ENCODE measurements at regions not wholly inside any gene's neighbourhood (a gene's known extent, or its start where the extent isn't known, plus 50 kb on each side); places are given as distances from the start of the nearest gene placed in this dataset.

DNA sequence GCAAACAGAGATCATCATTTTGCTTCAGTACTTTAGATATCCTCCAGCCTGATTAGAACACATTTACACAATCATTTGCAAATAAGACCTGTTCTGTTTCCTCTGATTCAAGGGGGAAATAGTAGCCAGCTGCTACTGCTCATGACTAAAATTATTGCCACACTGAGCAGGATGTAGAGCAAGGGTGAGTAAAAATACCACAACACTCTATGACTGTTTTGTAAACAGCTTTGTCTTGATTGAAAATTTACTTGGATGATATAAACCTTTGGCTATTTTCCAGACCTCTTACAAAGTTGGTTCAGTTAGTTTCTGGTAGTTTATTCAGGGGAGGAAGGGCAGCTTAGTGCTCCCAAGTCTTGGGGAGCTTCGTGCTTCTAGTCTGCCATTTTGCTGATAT, 286.4 kb upstream of the CNTNAP5 start:
- Histone ChIP-seq H3F3A (ENCODE audit: insufficient read depth, low read depth) (0 out of 2 replicates have a peak, but pooled peaks cover 4% of the 10 kb centered on the region), H3K36me3 (ENCODE audit: low read depth) (no peaks in the 10 kb centered on the region), H3K4me2 (0 out of 2 replicates have a peak overlapping the region, but pooled peaks have one; percentile 3), H3K9me2 (ENCODE audit: insufficient read depth) (no peaks in the 10 kb centered on the region), H3K79me2 (ENCODE audit: low read depth) (no peaks in the 10 kb centered on the region), H3K9me3 (ENCODE audit: insufficient read depth, low read depth) (no peaks in the 10 kb centered on the region), H4K20me1 (ENCODE audit: insufficient read depth) (no peaks in the 10 kb centered on the region; the same call in 1 of the 2 replicates), H3K27me3 (ENCODE audit: insufficient read depth, low read depth) (no peaks in the 10 kb centered on the region), H3K4me3 (no peak overlapping the region), H3K4me1 (replicated peaks; ENCODE audit: insufficient read depth) (no peaks in the 10 kb centered on the region; the same call in 1 of the 2 replicates), H3K27ac (no peak overlapping the region), H2AFZ (no peak overlapping the region)
- no peak for TF ChIP-seq EZH2 (IDR thresholded peaks at IDR 0.05; ENCODE audit: low read depth)
- TF ChIP-seq, protein P1, sequence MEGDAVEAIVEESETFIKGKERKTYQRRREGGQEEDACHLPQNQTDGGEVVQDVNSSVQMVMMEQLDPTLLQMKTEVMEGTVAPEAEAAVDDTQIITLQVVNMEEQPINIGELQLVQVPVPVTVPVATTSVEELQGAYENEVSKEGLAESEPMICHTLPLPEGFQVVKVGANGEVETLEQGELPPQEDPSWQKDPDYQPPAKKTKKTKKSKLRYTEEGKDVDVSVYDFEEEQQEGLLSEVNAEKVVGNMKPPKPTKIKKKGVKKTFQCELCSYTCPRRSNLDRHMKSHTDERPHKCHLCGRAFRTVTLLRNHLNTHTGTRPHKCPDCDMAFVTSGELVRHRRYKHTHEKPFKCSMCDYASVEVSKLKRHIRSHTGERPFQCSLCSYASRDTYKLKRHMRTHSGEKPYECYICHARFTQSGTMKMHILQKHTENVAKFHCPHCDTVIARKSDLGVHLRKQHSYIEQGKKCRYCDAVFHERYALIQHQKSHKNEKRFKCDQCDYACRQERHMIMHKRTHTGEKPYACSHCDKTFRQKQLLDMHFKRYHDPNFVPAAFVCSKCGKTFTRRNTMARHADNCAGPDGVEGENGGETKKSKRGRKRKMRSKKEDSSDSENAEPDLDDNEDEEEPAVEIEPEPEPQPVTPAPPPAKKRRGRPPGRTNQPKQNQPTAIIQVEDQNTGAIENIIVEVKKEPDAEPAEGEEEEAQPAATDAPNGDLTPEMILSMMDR (conservative IDR thresholded peaks at IDR 0.05), result no peak
- BruUV-seq (replicated peaks), result no TSS peak
- peak in 1 of 2 experiments; percentile 71 for DNase-seq
- ChIA-PET CTCF (no interaction called here), POLR2A (ENCODE audit: unreplicated experiment) (no interaction called here)
- intact Hi-C loops (cut with micrococcal nuclease; ENCODE audit: unreplicated experiment), result no loop called here

DNA sequence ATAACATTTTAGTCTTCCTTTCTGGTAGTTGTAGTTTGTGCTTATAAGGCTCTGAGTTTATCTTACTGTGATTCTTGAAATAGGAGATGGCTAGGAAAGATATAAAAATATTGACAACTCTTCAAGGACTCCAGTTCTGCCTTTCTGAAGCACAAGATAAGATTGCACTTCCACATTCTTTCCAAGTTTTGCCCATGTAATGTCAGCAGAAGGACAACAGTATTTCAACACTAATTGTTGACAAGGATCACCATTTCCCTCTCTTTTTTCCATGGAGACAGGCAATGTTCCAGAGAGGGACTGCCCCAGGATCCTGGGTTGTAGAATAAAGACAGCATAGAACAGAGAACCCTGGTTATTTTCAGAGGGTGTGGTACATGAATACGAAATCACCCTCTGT, 279.1 kb upstream of the CNTNAP5 start:
- Histone ChIP-seq H3K9me2 (ENCODE audit: insufficient read depth) (no peaks in the 10 kb centered on the region), H4K20me1 (ENCODE audit: insufficient read depth) (no peaks in the 10 kb centered on the region), H3F3A (ENCODE audit: insufficient read depth, low read depth) (no peaks in the 10 kb centered on the region), H3K4me3 (no peak overlapping the region), H3K4me1 (replicated peaks; ENCODE audit: insufficient read depth) (no peaks in the 10 kb centered on the region), H3K79me2 (ENCODE audit: low read depth) (no peaks in the 10 kb centered on the region), H2AFZ (no peak overlapping the region), H3K9me3 (ENCODE audit: insufficient read depth, low read depth) (no peaks in the 10 kb centered on the region), H3K27me3 (ENCODE audit: insufficient read depth, low read depth) (no peaks in the 10 kb centered on the region), H3K36me3 (ENCODE audit: low read depth) (no peaks in the 10 kb centered on the region), H3K4me2 (no peak overlapping the region), H3K27ac (no peak overlapping the region)
- no peak for DNase-seq
- no peak for TF ChIP-seq EZH2 (IDR thresholded peaks at IDR 0.05; ENCODE audit: low read depth)
- TF ChIP-seq, protein P1 (conservative IDR thresholded peaks at IDR 0.05), result no peak
- ChIA-PET POLR2A (ENCODE audit: unreplicated experiment) (no interaction called here), CTCF (no interaction called here)
- no TSS peak for BruUV-seq (replicated peaks)
- intact Hi-C loops (cut with micrococcal nuclease; ENCODE audit: unreplicated experiment), result no loop called here

DNA sequence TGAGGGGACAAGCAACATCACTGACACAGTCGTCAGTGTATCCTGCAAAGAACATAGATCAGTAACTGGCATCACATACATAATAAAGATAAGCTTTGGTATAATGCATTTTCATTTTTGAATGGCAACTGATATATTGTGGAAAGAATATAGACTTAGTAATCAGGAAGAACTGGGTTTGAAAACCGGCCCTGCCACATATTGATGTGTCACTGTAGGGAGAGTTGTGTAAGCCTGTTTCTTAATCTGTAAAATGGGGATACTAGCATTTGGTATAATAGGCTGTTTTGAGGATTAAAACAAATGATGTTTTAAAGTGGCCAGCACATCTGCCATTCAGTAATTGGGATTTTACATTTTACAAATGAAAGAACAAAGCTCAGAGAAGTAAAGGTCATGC, 277.8 kb upstream of the CNTNAP5 start:
- Histone ChIP-seq H3K9me2 (ENCODE audit: insufficient read depth) (no peaks in the 10 kb centered on the region), H3K27ac (no peak overlapping the region), H3F3A (ENCODE audit: insufficient read depth, low read depth) (no peaks in the 10 kb centered on the region), H3K4me1 (replicated peaks; ENCODE audit: insufficient read depth) (no peaks in the 10 kb centered on the region), H3K36me3 (ENCODE audit: low read depth) (no peaks in the 10 kb centered on the region), H3K9me3 (ENCODE audit: insufficient read depth, low read depth) (no peaks in the 10 kb centered on the region), H3K79me2 (ENCODE audit: low read depth) (no peaks in the 10 kb centered on the region), H3K27me3 (ENCODE audit: insufficient read depth, low read depth) (no peaks in the 10 kb centered on the region), H3K4me2 (no peak overlapping the region), H3K4me3 (no peak overlapping the region), H2AFZ (no peak overlapping the region), H4K20me1 (ENCODE audit: insufficient read depth) (no peaks in the 10 kb centered on the region)
- no peak for DNase-seq
- ChIA-PET CTCF (no interaction called here), POLR2A (ENCODE audit: unreplicated experiment) (no interaction called here)
- no TSS peak for BruUV-seq (replicated peaks)
- no peak for TF ChIP-seq EZH2 (IDR thresholded peaks at IDR 0.05; ENCODE audit: low read depth)
- TF ChIP-seq, protein P1 (conservative IDR thresholded peaks at IDR 0.05), result no peak
- intact Hi-C loops (cut with micrococcal nuclease; ENCODE audit: unreplicated experiment), result no loop called here

Measured in PC-9 (cell line).